ENCODE measurements at regions not wholly inside any gene's neighbourhood (a gene's known extent, or its start where the extent isn't known, plus 50 kb on each side); places are given as distances from the start of the nearest gene placed in this dataset.

GRCh38 chr12:46559311-46559710, 186.7 kb upstream of the SLC38A2 start:
- Histone ChIP-seq H3K4me1 (ENCODE audit: control insufficient read depth, extremely low read depth, insufficient read depth, low read length) (peaks cover 40% of the 10 kb centered on the region), H3K9me3 (replicated peaks; ENCODE audit: control insufficient read depth, insufficient read depth, low read length) (no peaks in the 10 kb centered on the region), H2AFZ (ENCODE audit: low read depth, low read length) (no peak overlapping the region), H3K27ac (ENCODE audit: insufficient read depth, low read depth, low read length) (no peak overlapping the region), H3K79me2 (ENCODE audit: control insufficient read depth, insufficient read depth, low read length) (no peaks in the 10 kb centered on the region), H3K9ac (replicated peaks; ENCODE audit: extremely low read depth, insufficient read depth, low read length) (no peak overlapping the region), H3K9me1 (replicated peaks; ENCODE audit: control insufficient read depth, extremely low read depth, insufficient read depth, low read length) (no peaks in the 10 kb centered on the region), H3K27me3 (ENCODE audit: control insufficient read depth in 2 of 2, insufficient read depth in 2 of 2, low read length in 2 of 2) (no peaks in the 10 kb centered on the region), H3K4me3 (replicated peaks in 1 of 3; ENCODE audit: insufficient read depth in 1 of 3, low read depth in 1 of 3, low read length in 3 of 3) (no peak overlapping the region), H3K4me2 (ENCODE audit: insufficient read depth, low read length) (no peak overlapping the region), H4K20me1 (replicated peaks; ENCODE audit: control insufficient read depth, extremely low read depth, insufficient read depth, low read length) (no peaks in the 10 kb centered on the region), H3K36me3 (ENCODE audit: control insufficient read depth in 2 of 2, extremely low read depth in 1 of 2, insufficient read depth in 2 of 2, low read length in 2 of 2) (no peaks in the 10 kb centered on the region)
- TF ChIP-seq EZH2 (IDR thresholded peaks at IDR 0.05; ENCODE audit: borderline replicate concordance, low read depth, low read length, severe bottlenecking) (no peak), JUN (IDR thresholded peaks at IDR 0.05; ENCODE audit: borderline replicate concordance, insufficient read depth, insufficient read length, low read depth) (no peak), GATA2 (IDR thresholded peaks at IDR 0.05; ENCODE audit: insufficient read depth, insufficient read length, low read depth, low read length) (no peak), POLR2A (IDR thresholded peaks at IDR 0.05; ENCODE audit: low read depth, low read length) (no peak), FOS (IDR thresholded peaks at IDR 0.05; ENCODE audit: borderline replicate concordance, insufficient read depth, low read length) (no peak), CTCF (IDR thresholded peaks at IDR 0.05; ENCODE audit: extremely low read depth in 1 of 2, insufficient read depth in 1 of 2, low read depth in 1 of 2, low read length in 2 of 2) (no peak), POLR2AphosphoS5 (IDR thresholded peaks at IDR 0.05; ENCODE audit: insufficient read depth, low read depth, low read length) (no peak), MAX (IDR thresholded peaks at IDR 0.05; ENCODE audit: insufficient read depth, insufficient read length) (no peak), MYC (IDR thresholded peaks at IDR 0.05; ENCODE audit: low read depth, low read length) (no peak)
- DNase-seq (ENCODE audit: low read depth, low spot score) (no peak), FAIRE-seq (no peak)
- dilution Hi-C loops (cut with MboI; ENCODE audit: extremely low pct_ligation_motif_present, low sequenced_read_pairs): no loop called here
- intact Hi-C loops (cut with micrococcal nuclease): no loop called here
- ChIA-PET CTCF (no interaction called here), POLR2A (no interaction called here)
- BruUV-seq (replicated peaks): no TSS peak

Data from endothelial cell of umbilical vein (primary cell).